ENCODE measurements at regions not wholly inside any gene's neighbourhood (a gene's known extent, or its start where the extent isn't known, plus 50 kb on each side); places are given as distances from the start of the nearest gene placed in this dataset.

DNA sequence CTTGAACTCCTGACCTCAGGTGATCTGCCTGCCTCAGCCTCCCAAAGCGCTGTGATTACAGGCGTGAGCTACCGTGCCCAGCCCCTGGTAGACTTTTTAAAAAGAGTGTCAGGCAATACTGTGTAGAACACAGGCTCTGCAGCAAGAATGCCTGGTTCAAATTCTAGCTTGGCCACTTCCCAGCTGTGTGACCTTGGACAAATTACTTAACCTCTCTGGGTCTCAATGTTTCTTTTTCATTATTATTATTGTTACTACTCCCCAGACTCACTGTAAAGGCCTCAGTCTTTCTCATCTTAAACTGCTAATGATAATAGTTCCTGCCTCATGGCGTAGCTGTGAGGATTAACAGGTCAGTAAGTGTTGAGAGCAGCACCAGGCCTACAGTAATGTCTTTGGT, 114.3 kb downstream of the LITAF start:
- TF ChIP-seq, protein P1, sequence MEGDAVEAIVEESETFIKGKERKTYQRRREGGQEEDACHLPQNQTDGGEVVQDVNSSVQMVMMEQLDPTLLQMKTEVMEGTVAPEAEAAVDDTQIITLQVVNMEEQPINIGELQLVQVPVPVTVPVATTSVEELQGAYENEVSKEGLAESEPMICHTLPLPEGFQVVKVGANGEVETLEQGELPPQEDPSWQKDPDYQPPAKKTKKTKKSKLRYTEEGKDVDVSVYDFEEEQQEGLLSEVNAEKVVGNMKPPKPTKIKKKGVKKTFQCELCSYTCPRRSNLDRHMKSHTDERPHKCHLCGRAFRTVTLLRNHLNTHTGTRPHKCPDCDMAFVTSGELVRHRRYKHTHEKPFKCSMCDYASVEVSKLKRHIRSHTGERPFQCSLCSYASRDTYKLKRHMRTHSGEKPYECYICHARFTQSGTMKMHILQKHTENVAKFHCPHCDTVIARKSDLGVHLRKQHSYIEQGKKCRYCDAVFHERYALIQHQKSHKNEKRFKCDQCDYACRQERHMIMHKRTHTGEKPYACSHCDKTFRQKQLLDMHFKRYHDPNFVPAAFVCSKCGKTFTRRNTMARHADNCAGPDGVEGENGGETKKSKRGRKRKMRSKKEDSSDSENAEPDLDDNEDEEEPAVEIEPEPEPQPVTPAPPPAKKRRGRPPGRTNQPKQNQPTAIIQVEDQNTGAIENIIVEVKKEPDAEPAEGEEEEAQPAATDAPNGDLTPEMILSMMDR (IDR thresholded peaks at IDR 0.05), result no peak
- TF ChIP-seq POLR2A (IDR thresholded peaks at IDR 0.05), result no peak
